ENCODE measurements at regions not wholly inside any gene's neighbourhood (a gene's known extent, or its start where the extent isn't known, plus 50 kb on each side); places are given as distances from the start of the nearest gene placed in this dataset.

- ChIA-PET CTCF (no interaction called here), POLR2A (no interaction called here)
- Histone ChIP-seq H3K4me1 (ENCODE audit: control insufficient read depth in 1 of 2, insufficient read depth in 2 of 2, low read depth in 1 of 2, low read length in 1 of 2) (peaks cover 18 to 20% of the 10 kb centered on the region in 2 experiments; a peak in 3 of 4 replicates), H2AFZ (ENCODE audit: low read depth) (0 out of 2 replicates have a peak overlapping the region, but pooled peaks have one; percentile 73), H3K79me2 (ENCODE audit: insufficient read depth) (no peaks in the 10 kb centered on the region), H3K27me3 (ENCODE audit: insufficient read depth) (no peaks in the 10 kb centered on the region), H4K20me1 (ENCODE audit: insufficient read depth) (no peaks in the 10 kb centered on the region), H3K9me3 (no peaks in the 10 kb centered on the region), H3K27ac (ENCODE audit: low read depth in 2 of 2, low read length in 1 of 2) (peak overlapping the region in 1 of 2 experiments; percentile 72), H3K36me3 (replicated peaks in 1 of 2; ENCODE audit: control insufficient read depth in 1 of 2, insufficient read depth in 2 of 2, low read length in 1 of 2) (no peaks in the 10 kb centered on the region), H3K9ac (peak overlapping the region; percentile 6; the same call in 1 of the 2 replicates), H3K9me2 (no peaks in the 10 kb centered on the region), H3K4me2 (peak overlapping the region; percentile 20), H3K4me3 (ENCODE audit: low read depth in 2 of 2, low read length in 1 of 2) (no peak overlapping the region), H3F3A (replicated peaks; ENCODE audit: insufficient read depth) (peaks cover 25% of the 10 kb centered on the region)
- WGBS (ENCODE audit: low lambda C conversion rate) = 27% methylated on average over 7 of the region's 7 CpGs
- DNase-seq = no peak
- TF ChIP-seq MXI1 (IDR thresholded peaks at IDR 0.05; ENCODE audit: low read depth, low read length) = no peak
- TF ChIP-seq NRF1 (IDR thresholded peaks at IDR 0.05; ENCODE audit: low read depth, low read length) = no peak
- peak in 1 of 2 experiments; percentile 57; a peak in 1 of 4 replicates for TF ChIP-seq EP300 (IDR thresholded peaks at IDR 0.05; ENCODE audit: borderline replicate concordance in 1 of 2, low read depth in 1 of 2, low read length in 1 of 2)
- no peak for TF ChIP-seq RAD21 (IDR thresholded peaks at IDR 0.05; ENCODE audit: low read length)
- TF ChIP-seq MEF2A (IDR thresholded peaks at IDR 0.05; ENCODE audit: borderline replicate concordance, low read depth) = peak; percentile 90
- TF ChIP-seq USF2 (IDR thresholded peaks at IDR 0.05; ENCODE audit: borderline replicate concordance, low read depth, low read length) = no peak
- TF ChIP-seq PBX3 (IDR thresholded peaks at IDR 0.05) = peak; percentile 42
- peak; percentile 43; the same call in 1 of the 2 replicates for TF ChIP-seq FOSL2 (IDR thresholded peaks at IDR 0.05; ENCODE audit: borderline replicate concordance, low read depth)
- no peak for TF ChIP-seq IRF3 (IDR thresholded peaks at IDR 0.05; ENCODE audit: low read depth, low read length)
- TF ChIP-seq USF1 (IDR thresholded peaks at IDR 0.05; ENCODE audit: borderline replicate concordance, low read depth) = no peak
- peak; percentile 82 for TF ChIP-seq MAX (IDR thresholded peaks at IDR 0.05; ENCODE audit: low read depth)
- TF ChIP-seq EZH2phosphoT487 (IDR thresholded peaks at IDR 0.05; ENCODE audit: borderline replicate concordance, low read depth) = no peak
- TF ChIP-seq FOXM1 (IDR thresholded peaks at IDR 0.05; ENCODE audit: low read depth) = no peak
- peak; percentile 65 for TF ChIP-seq NFIC (IDR thresholded peaks at IDR 0.05; ENCODE audit: borderline replicate concordance)
- no peak for TF ChIP-seq ZBTB33 (IDR thresholded peaks at IDR 0.05; ENCODE audit: borderline replicate concordance, low read depth)
- TF ChIP-seq JUND (IDR thresholded peaks at IDR 0.05) = peak; percentile 51; the same call in 1 of the 2 replicates
- no peak for TF ChIP-seq GABPA (IDR thresholded peaks at IDR 0.05; ENCODE audit: low read depth)
- TF ChIP-seq POLR2AphosphoS5 (IDR thresholded peaks at IDR 0.05; ENCODE audit: low read depth, low read length) = no peak
- TF ChIP-seq REST (IDR thresholded peaks at IDR 0.05; ENCODE audit: low read depth, low read length) = no peak
- no peak for TF ChIP-seq RCOR1 (IDR thresholded peaks at IDR 0.05; ENCODE audit: low read length)
- TF ChIP-seq CTCF (IDR thresholded peaks at IDR 0.05) = no peak
- no peak for TF ChIP-seq SIN3A (IDR thresholded peaks at IDR 0.05; ENCODE audit: borderline replicate concordance, low read depth, low read length)
Measured at GRCh38 chr6:16903470-16903869, 142.2 kb upstream of the ATXN1 start.
